K562 (cell line): ENCODE measurements at regions not wholly inside any gene's neighbourhood (a gene's known extent, or its start where the extent isn't known, plus 50 kb on each side); places are given as distances from the start of the nearest gene placed in this dataset.

Experiments used
- ATAC-seq: fragments of 200-7000 bp; cut with Tn5 transposase; 3 replicates; pipeline ENCODE4 v1.9.1; 2020; ENCODE audit warnings: moderate library complexity
- BruUV-seq: library from RNA; stranded (reverse); fragments of 400-500 nt; replicated peaks from 2 replicates; lab custom pipeline; 2021; lab: Mats Ljungman, UMichigan
- CTCF ChIA-PET: fragments of 300-600 bp; formaldehyde crosslinking; extraction: SDS; loops from one replicate; lab custom pipeline; 2021; ENCODE audit warnings: low intra/inter-chr PET ratio; lab: Yijun Ruan, JAX
- POLR2A ChIA-PET: fragments of 300-600, 350-650 bp; sonication (Branson Sonifier 250); formaldehyde crosslinking; extraction: SDS; loops from one replicate; lab custom pipeline; 2021; ENCODE audit warnings: antibody characterized with exemption, inconsistent platforms; lab: Yijun Ruan, JAX
- DNase-seq, 4 experiments: peaks; one replicate each; pipeline versions ENCODE4 v3.0.0 to v3.0.0-alpha.2; 2011 to 2018; ENCODE audit warnings: low spot score in 3 of 4, mixed read lengths in 3 of 4; ENCODE audit errors: extremely low read depth in 1 of 4
- FAIRE-seq: peaks from 2 replicates; lab custom pipeline; 2011; peaks lifted over from hg19 to GRCh38; lab: Jason Lieb, UNC
- H2AFZ ChIP-seq: 2 replicates; pipeline ENCODE4 v1.6.0; 2011; ENCODE audit warnings: low read depth, low read length, control low read depth, inconsistent platforms
- H3K27ac ChIP-seq: fragments of 200-600 bp; 3 replicates; pipeline ENCODE4 v1.8.0; 2011; ENCODE audit warnings: low read depth, mild to moderate bottlenecking, control low read depth, inconsistent platforms, low read length, moderate library complexity, mixed read lengths; ENCODE audit errors: extremely low read depth
- H3K27me3 ChIP-seq, 2 experiments: fragments of 300-600 bp in 1 of 2; 2 replicates in 1 of 2; 3 replicates in 1 of 2; pipeline versions ENCODE4 v1.6.0 to v1.8.0; 2011; ENCODE audit warnings: inconsistent platforms in 2 of 2, low read length in 2 of 2, mild to moderate bottlenecking in 1 of 2, mixed read lengths in 1 of 2, moderate library complexity in 1 of 2; ENCODE audit not compliant: control insufficient read depth in 2 of 2, insufficient read depth in 2 of 2
- H3K36me3 ChIP-seq: fragments of 300-600 bp; 3 replicates; pipeline ENCODE4 v1.8.0; 2011; ENCODE audit warnings: mild to moderate bottlenecking, low read length, inconsistent platforms; ENCODE audit not compliant: control insufficient read depth, insufficient read depth
- H3K4me1 ChIP-seq, 2 experiments: fragments of 200-600 bp in 1 of 2; replicated peaks in 1 of 2; 2 replicates in 1 of 2; 3 replicates in 1 of 2; pipeline versions ENCODE4 v1.5.1 to v1.8.0; 2011; ENCODE audit warnings: inconsistent platforms in 2 of 2, low read length in 2 of 2, mild to moderate bottlenecking in 1 of 2, mixed read lengths in 1 of 2, moderate library complexity in 1 of 2; ENCODE audit not compliant: control insufficient read depth in 2 of 2, insufficient read depth in 2 of 2
- H3K4me2 ChIP-seq: 2 replicates; pipeline ENCODE4 v1.6.1; 2011; ENCODE audit warnings: low read length, control low read depth, inconsistent platforms, mixed read lengths; ENCODE audit not compliant: insufficient read depth
- H3K4me3 ChIP-seq: fragments of 200-600 bp; sonication (generic), shearing (Covaris generic); 2 replicates; pipeline ENCODE4 v1.5.1; 2016; ENCODE audit warnings: control low read depth, inconsistent platforms
- H3K79me2 ChIP-seq: fragments of 200-600 bp; 3 replicates; pipeline ENCODE4 v1.8.0; 2011; ENCODE audit warnings: low read length, inconsistent platforms; ENCODE audit not compliant: control insufficient read depth, insufficient read depth
- H3K9ac ChIP-seq, 2 experiments: 2 replicates each; pipeline versions ENCODE4 v1.6.0 to v1.6.1; 2011; ENCODE audit warnings: low read depth in 2 of 2, low read length in 2 of 2, control low read depth in 1 of 2, inconsistent platforms in 1 of 2, mild to moderate bottlenecking in 1 of 2, mixed read lengths in 1 of 2; ENCODE audit not compliant: insufficient read depth in 1 of 2
- H3K9me1 ChIP-seq: one replicate; pipeline ENCODE4 v1.6.0; 2011; ENCODE audit warnings: inconsistent platforms, mild to moderate bottlenecking, low read length, moderate library complexity; ENCODE audit not compliant: control insufficient read depth, insufficient read depth
- H3K9me3 ChIP-seq: replicated peaks from 2 replicates; pipeline ENCODE4 v1.5.1; 2011; ENCODE audit warnings: low read depth, low read length, inconsistent platforms; ENCODE audit not compliant: control insufficient read depth, insufficient read depth
- H4K20me1 ChIP-seq: replicated peaks from 2 replicates; pipeline ENCODE4 v1.6.1; 2011; ENCODE audit warnings: low read length, inconsistent platforms, mixed read lengths; ENCODE audit not compliant: control insufficient read depth, insufficient read depth
- ETV6 ChIP-seq, 3 experiments: fragments of 150-350 bp in 1 of 3; sonication (generic) in 1 of 3; formaldehyde crosslinking in 1 of 3; IDR thresholded peaks; 2 replicates each; pipeline versions ENCODE4 v1.6.1 to v1.8.0; 2014 to 2022; ENCODE audit warnings: borderline replicate concordance in 2 of 3, low read depth in 2 of 3, antibody characterized with exemption in 1 of 3, low read length in 1 of 3, mild to moderate bottlenecking in 1 of 3, missing genetic modification reagents in 1 of 3
- EWSR1 ChIP-seq: fragments of 450-650 bp; IDR thresholded peaks from 2 replicates; pipeline ENCODE4 v1.6.1; 2018; ENCODE audit warnings: borderline replicate concordance, mild to moderate bottlenecking, low read depth, moderate library complexity; ENCODE audit not compliant: partially characterized antibody
- FUS ChIP-seq: fragments of 200-400 bp; formaldehyde crosslinking; optimal IDR thresholded peaks from 2 replicates; pipeline ENCODE3; 2017; ENCODE audit warnings: low read depth, low read length
- GABPB1 ChIP-seq: sonication (generic); formaldehyde crosslinking; IDR thresholded peaks from 2 replicates; pipeline ENCODE4 v1.8.0; 2022; ENCODE audit warnings: mild to moderate bottlenecking, missing genetic modification reagents
- GTF2A2 ChIP-seq: IDR thresholded peaks from 2 replicates; pipeline ENCODE4 v1.6.1; 2016; ENCODE audit warnings: mild to moderate bottlenecking, missing genetic modification characterization, missing compliant biosample characterization
- MTA2 ChIP-seq: fragments of 450-650 bp; IDR thresholded peaks from 2 replicates; pipeline ENCODE4 v1.6.1; 2016; ENCODE audit warnings: low read depth
- NFXL1 ChIP-seq: fragments of 450-650 bp; formaldehyde crosslinking; IDR thresholded peaks from 2 replicates; pipeline ENCODE4 v1.4.0; 2021; ENCODE audit warnings: mild to moderate bottlenecking
- SRSF1 ChIP-seq: fragments of 200-400 bp; formaldehyde crosslinking; IDR thresholded peaks from 2 replicates; pipeline ENCODE4 v1.6.1; 2017; ENCODE audit warnings: mild to moderate bottlenecking, low read depth, low read length, moderate library complexity
- SRSF9 ChIP-seq: fragments of 200-400 bp; formaldehyde crosslinking; IDR thresholded peaks from 2 replicates; pipeline ENCODE4 v1.6.1; 2017; ENCODE audit warnings: low read depth, low read length, borderline replicate concordance
- TAF15 ChIP-seq: fragments of 200-400 bp; formaldehyde crosslinking; IDR thresholded peaks from 2 replicates; pipeline ENCODE4 v1.6.1; 2017; ENCODE audit warnings: mild to moderate bottlenecking, low read depth, low read length, moderate library complexity
- ZFPM2 ChIP-seq: fragments of 250-450 bp; sonication (Bioruptor Pico); IDR thresholded peaks from 2 replicates; pipeline ENCODE4 v1.5.1; 2022; ENCODE audit warnings: mild to moderate bottlenecking
- ZNF354B ChIP-seq: fragments of 250-450 bp; sonication (Bioruptor Pico); IDR thresholded peaks from 2 replicates; pipeline ENCODE4 v1.4.0; 2020
- WGBS: fragments of 100-300 bp; shearing (Covaris generic); methylation state at CpG from one replicate; pipeline ENCODE4 v1.1.6; 2016; ENCODE audit warnings: low coverage, mixed read lengths; ENCODE audit not compliant: insufficient coverage; ENCODE audit errors: missing lambda C conversion rate; 5-methylcytosine and 5-hydroxymethylcytosine counted together
- in situ Hi-C: fragments of 300-500 bp; cut with MboI; formaldehyde crosslinking; loops from 4 replicates; pipeline ENCODE4 v1.15.0; 2018; ENCODE audit warnings: inconsistent platforms, mixed read lengths
- intact Hi-C: fragments of 100-400 bp; cut with micrococcal nuclease; formaldehyde crosslinking; loops from 2 replicates; pipeline ENCODE4 v1.14.2; 2022
- TF ChIP-seq, protein P1 (sequence below), 2 experiments: fragments of 200-800 bp in 1 of 2; sonication (Bioruptor generic) in 1 of 2; sonication (generic) in 1 of 2; formaldehyde crosslinking in 1 of 2; IDR thresholded peaks in 1 of 2; conservative IDR thresholded peaks in 1 of 2; 2 replicates each; pipeline versions ENCODE4 v1.5.0 to v1.6.1; 2016 to 2020; ENCODE audit warnings: missing compliant biosample characterization in 1 of 2, missing genetic modification characterization in 1 of 2, missing genetic modification reagents in 1 of 2
- TF ChIP-seq, protein P2 (sequence below): fragments of 150-350 bp; conservative IDR thresholded peaks from 2 replicates; pipeline ENCODE4 v1.6.1; 2014; ENCODE audit warnings: low read length
- TF ChIP-seq, protein P3 (sequence below): fragments of 250-450 bp; sonication (Bioruptor Pico); IDR thresholded peaks from 2 replicates; pipeline ENCODE4 v1.5.1; 2021; ENCODE audit warnings: mild to moderate bottlenecking

DNA sequence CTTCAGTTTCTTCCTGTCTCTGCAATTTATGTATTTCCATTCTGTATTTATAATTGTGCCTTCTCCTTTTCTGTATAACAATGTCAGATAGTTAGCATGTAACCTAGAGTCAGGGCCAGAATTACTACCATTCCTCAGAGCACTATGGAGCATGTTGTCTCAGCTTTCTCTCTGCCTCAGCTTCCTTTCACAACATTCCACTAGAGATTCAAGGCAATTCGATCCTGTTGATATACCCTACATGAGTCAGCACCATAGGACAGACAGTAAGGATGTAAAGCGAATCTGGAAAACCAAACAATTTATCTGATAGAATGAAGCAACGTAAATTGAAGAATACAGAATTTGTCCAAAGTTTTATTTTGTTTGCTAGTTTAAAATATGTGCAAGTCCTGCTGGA lies 728.3 kb upstream of the SEMA6A start:
- FAIRE-seq (no peak), ATAC-seq (no peak), DNase-seq (no peak)
- 0% methylated on average over 3 of the region's 3 CpGs for WGBS
- H3K27me3 ChIP-seq: no peaks in the 10 kb centered on the region
- in situ Hi-C loops (no loop called here), intact Hi-C loops (no loop called here)
- no peaks in the 10 kb centered on the region for H4K20me1 ChIP-seq
- no peak overlapping the region for H3K4me2 ChIP-seq
- H2AFZ ChIP-seq: no peak overlapping the region
- no TSS peak for BruUV-seq
- ChIA-PET CTCF (no interaction called here), POLR2A (interaction anchor here (1.0 kb wide), 1 partner anchor 10 kb away, joined by 3 read pairs; no protein-coding TSS in a partner anchor)
- no peak overlapping the region for H3K4me3 ChIP-seq
- H3K79me2 ChIP-seq: no peaks in the 10 kb centered on the region
- no peak overlapping the region for H3K27ac ChIP-seq
- no peaks in the 10 kb centered on the region for H3K9me1 ChIP-seq
- H3K9ac ChIP-seq: no peak overlapping the region
- H3K4me1 ChIP-seq: no peaks in the 10 kb centered on the region
- no peaks in the 10 kb centered on the region for H3K9me3 ChIP-seq
- no peaks in the 10 kb centered on the region for H3K36me3 ChIP-seq
- TF ChIP-seq ETV6 (IDR thresholded peaks at IDR 0.05; ENCODE audit: borderline replicate concordance in 1 of 2, low read depth in 2 of 2, low read length in 1 of 2): no peak
- no peak for TF ChIP-seq ETV6 (CRISPR knock-in tag; IDR thresholded peaks at IDR 0.05; ENCODE audit: borderline replicate concordance)
- no peak for TF ChIP-seq NFXL1 (CRISPR knock-in tag)
- no peak for TF ChIP-seq GTF2A2
- TF ChIP-seq, protein P1, sequence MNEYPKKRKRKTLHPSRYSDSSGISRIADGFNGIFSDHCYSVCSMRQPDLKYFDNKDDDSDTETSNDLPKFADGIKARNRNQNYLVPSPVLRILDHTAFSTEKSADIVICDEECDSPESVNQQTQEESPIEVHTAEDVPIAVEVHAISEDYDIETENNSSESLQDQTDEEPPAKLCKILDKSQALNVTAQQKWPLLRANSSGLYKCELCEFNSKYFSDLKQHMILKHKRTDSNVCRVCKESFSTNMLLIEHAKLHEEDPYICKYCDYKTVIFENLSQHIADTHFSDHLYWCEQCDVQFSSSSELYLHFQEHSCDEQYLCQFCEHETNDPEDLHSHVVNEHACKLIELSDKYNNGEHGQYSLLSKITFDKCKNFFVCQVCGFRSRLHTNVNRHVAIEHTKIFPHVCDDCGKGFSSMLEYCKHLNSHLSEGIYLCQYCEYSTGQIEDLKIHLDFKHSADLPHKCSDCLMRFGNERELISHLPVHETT (CRISPR knock-in tag; conservative IDR thresholded peaks at IDR 0.05 in 1 of 2, IDR thresholded peaks at IDR 0.05 in 1 of 2): no peak
- TF ChIP-seq ZFPM2 (CRISPR knock-in tag): no peak
- no peak for TF ChIP-seq GABPB1 (CRISPR knock-in tag)
- no peak for TF ChIP-seq SRSF1
- no peak for TF ChIP-seq FUS
- no peak for TF ChIP-seq MTA2
- TF ChIP-seq, protein P2, sequence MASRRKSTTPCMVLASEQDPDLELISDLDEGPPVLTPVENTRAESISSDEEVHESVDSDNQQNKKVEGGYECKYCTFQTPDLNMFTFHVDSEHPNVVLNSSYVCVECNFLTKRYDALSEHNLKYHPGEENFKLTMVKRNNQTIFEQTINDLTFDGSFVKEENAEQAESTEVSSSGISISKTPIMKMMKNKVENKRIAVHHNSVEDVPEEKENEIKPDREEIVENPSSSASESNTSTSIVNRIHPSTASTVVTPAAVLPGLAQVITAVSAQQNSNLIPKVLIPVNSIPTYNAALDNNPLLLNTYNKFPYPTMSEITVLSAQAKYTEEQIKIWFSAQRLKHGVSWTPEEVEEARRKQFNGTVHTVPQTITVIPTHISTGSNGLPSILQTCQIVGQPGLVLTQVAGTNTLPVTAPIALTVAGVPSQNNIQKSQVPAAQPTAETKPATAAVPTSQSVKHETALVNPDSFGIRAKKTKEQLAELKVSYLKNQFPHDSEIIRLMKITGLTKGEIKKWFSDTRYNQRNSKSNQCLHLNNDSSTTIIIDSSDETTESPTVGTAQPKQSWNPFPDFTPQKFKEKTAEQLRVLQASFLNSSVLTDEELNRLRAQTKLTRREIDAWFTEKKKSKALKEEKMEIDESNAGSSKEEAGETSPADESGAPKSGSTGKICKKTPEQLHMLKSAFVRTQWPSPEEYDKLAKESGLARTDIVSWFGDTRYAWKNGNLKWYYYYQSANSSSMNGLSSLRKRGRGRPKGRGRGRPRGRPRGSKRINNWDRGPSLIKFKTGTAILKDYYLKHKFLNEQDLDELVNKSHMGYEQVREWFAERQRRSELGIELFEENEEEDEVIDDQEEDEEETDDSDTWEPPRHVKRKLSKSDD: no peak
- TF ChIP-seq EWSR1: no peak
- TF ChIP-seq SRSF9: no peak
- no peak for TF ChIP-seq ZNF354B (CRISPR knock-in tag)
- TF ChIP-seq, protein P3, sequence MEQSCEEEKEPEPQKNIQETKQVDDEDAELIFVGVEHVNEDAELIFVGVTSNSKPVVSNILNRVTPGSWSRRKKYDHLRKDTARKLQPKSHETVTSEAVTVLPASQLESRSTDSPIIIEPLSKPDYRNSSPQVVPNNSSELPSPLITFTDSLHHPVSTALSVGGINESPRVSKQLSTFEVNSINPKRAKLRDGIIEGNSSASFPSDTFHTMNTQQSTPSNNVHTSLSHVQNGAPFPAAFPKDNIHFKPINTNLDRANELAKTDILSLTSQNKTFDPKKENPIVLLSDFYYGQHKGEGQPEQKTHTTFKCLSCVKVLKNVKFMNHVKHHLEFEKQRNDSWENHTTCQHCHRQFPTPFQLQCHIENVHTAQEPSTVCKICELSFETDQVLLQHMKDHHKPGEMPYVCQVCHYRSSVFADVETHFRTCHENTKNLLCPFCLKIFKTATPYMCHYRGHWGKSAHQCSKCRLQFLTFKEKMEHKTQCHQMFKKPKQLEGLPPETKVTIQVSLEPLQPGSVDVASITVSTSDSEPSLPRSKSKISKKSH: no peak
- no peak for TF ChIP-seq TAF15
